ENCODE measurements at regions not wholly inside any gene's neighbourhood (a gene's known extent, or its start where the extent isn't known, plus 50 kb on each side); places are given as distances from the start of the nearest gene placed in this dataset.

- no peaks in the 10 kb centered on the region for H3K36me3 ChIP-seq (ENCODE audit: insufficient read depth)
- no peak for ATAC-seq
- Mint-ChIP-seq H3K4me1 (no peaks in the 10 kb centered on the region), H3K36me3 (ENCODE audit: low read depth) (no peaks in the 10 kb centered on the region), H3K27me3 (ENCODE audit: insufficient read depth, low read depth, poor library complexity) (no peaks in the 10 kb centered on the region), H3K9me3 (no peaks in the 10 kb centered on the region), H3K4me3 (no peak overlapping the region), H3K27ac (no peak overlapping the region)
- TF ChIP-seq CREB1 (CRISPR knock-in tag; IDR thresholded peaks at IDR 0.05; ENCODE audit: low read depth) = no peak
- TF ChIP-seq EZH2 (IDR thresholded peaks at IDR 0.05; ENCODE audit: low read depth, unreplicated experiment) = no peak
- no peak for TF ChIP-seq ZNF331 (CRISPR knock-in tag; IDR thresholded peaks at IDR 0.05; ENCODE audit: low read depth)
- TF ChIP-seq STAT1 (IDR thresholded peaks at IDR 0.05; ENCODE audit: unreplicated experiment) = no peak
- TF ChIP-seq REST (IDR thresholded peaks at IDR 0.05; ENCODE audit: unreplicated experiment) = no peak
- TF ChIP-seq JUNB (IDR thresholded peaks at IDR 0.05; ENCODE audit: unreplicated experiment) = no peak
- no peak overlapping the region for H3K4me2 ChIP-seq
- no peak for DNase-seq (ENCODE audit: low spot score)
- no peaks in the 10 kb centered on the region for H4K20me1 ChIP-seq (replicated peaks; ENCODE audit: insufficient read depth)
- H3K79me2 ChIP-seq (replicated peaks; ENCODE audit: insufficient read depth) = no peaks in the 10 kb centered on the region
- no peak overlapping the region for H3K4me3 ChIP-seq
- H3K9me2 ChIP-seq (ENCODE audit: insufficient read depth) = 0 out of 2 replicates have a peak, but pooled peaks cover 4% of the 10 kb centered on the region
- no peak overlapping the region for H3K27ac ChIP-seq (ENCODE audit: low read depth)
- H3K27me3 ChIP-seq (ENCODE audit: insufficient read depth) = no peaks in the 10 kb centered on the region
- H3F3A ChIP-seq (replicated peaks; ENCODE audit: low read depth) = no peaks in the 10 kb centered on the region
- no peaks in the 10 kb centered on the region for H3K4me1 ChIP-seq (ENCODE audit: insufficient read depth)
- no peak overlapping the region for H2AFZ ChIP-seq
These were observed 884.8 kb downstream of the TRIB2 start for GRCh38 chr2:13601506-13601905.

- DNase-seq (ENCODE audit: low spot score) (no peak), ATAC-seq (no peak)
- no peaks in the 10 kb centered on the region for H3K36me3 ChIP-seq (ENCODE audit: insufficient read depth)
- no peaks in the 10 kb centered on the region for H3F3A ChIP-seq (replicated peaks; ENCODE audit: low read depth)
- no peak overlapping the region for H2AFZ ChIP-seq
- H3K4me2 ChIP-seq = no peak overlapping the region
- no peaks in the 10 kb centered on the region for H4K20me1 ChIP-seq (replicated peaks; ENCODE audit: insufficient read depth)
- H3K4me1 ChIP-seq (ENCODE audit: insufficient read depth) = no peaks in the 10 kb centered on the region
- no peaks in the 10 kb centered on the region for H3K79me2 ChIP-seq (replicated peaks; ENCODE audit: insufficient read depth)
- Mint-ChIP-seq H3K4me1 (no peaks in the 10 kb centered on the region), H3K4me3 (no peak overlapping the region), H3K27ac (no peak overlapping the region), H3K36me3 (ENCODE audit: low read depth) (peaks cover 3% of the 10 kb centered on the region; the same call in 1 of the 3 replicates), H3K9me3 (no peaks in the 10 kb centered on the region), H3K27me3 (ENCODE audit: insufficient read depth, low read depth, poor library complexity) (no peaks in the 10 kb centered on the region)
- TF ChIP-seq STAT1 (IDR thresholded peaks at IDR 0.05; ENCODE audit: unreplicated experiment) = no peak
- TF ChIP-seq POLR2AphosphoS5 (IDR thresholded peaks at IDR 0.05; ENCODE audit: low read depth) = no peak
- TF ChIP-seq ZNF331 (CRISPR knock-in tag; IDR thresholded peaks at IDR 0.05; ENCODE audit: low read depth) = no peak
- no peak for TF ChIP-seq EZH2 (IDR thresholded peaks at IDR 0.05; ENCODE audit: low read depth, unreplicated experiment)
- TF ChIP-seq CTCF (conservative IDR thresholded peaks at IDR 0.05; ENCODE audit: low read depth in 2 of 2) = no peak
- H3K27ac ChIP-seq (ENCODE audit: low read depth) = no peak overlapping the region
- no peak overlapping the region for H3K4me3 ChIP-seq
- H3K27me3 ChIP-seq (ENCODE audit: insufficient read depth) = no peaks in the 10 kb centered on the region
- no peaks in the 10 kb centered on the region for H3K9me2 ChIP-seq (ENCODE audit: insufficient read depth)
These were observed 888.4 kb downstream of the TRIB2 start for GRCh38 chr2:13604951-13605661.
